ENCODE measurements at regions not wholly inside any gene's neighbourhood (a gene's known extent, or its start where the extent isn't known, plus 50 kb on each side); places are given as distances from the start of the nearest gene placed in this dataset.

DNA sequence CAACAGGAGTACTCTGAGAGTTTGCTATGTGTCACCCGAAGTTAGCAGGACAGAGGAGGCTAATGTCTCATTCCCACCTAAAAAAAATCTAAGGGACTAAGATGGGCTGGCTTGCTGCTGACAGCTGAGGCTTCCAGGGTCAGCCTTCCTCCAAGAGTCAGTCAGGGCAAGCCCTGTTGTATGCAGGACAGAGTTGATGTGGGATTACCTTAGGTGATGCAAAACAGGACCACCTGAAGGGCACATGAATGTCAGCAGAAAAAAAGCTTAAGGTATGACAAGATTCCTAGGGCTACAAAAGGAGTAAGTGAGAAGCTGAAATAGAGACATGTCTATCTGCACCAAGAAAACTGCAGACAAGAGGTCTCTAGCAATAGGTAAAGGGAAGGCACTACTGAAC lies 151.5 kb downstream of the NHLRC3 start:
- 0% methylated on average over 1 of the region's 1 CpG for WGBS (ENCODE audit: insufficient coverage, low coverage, missing lambda C conversion rate)
- Histone ChIP-seq H3K36me3 (ENCODE audit: control insufficient read depth, insufficient read depth, low read length) (no peaks in the 10 kb centered on the region), H3K4me1 (replicated peaks in 1 of 2; ENCODE audit: control insufficient read depth in 2 of 2, insufficient read depth in 2 of 2, low read length in 2 of 2) (no peaks in the 10 kb centered on the region), H3K27ac (ENCODE audit: extremely low read depth, low read depth, low read length) (no peak overlapping the region), H3K4me3 (no peak overlapping the region), H3K9me3 (replicated peaks; ENCODE audit: control insufficient read depth, insufficient read depth, low read depth, low read length) (no peaks in the 10 kb centered on the region), H4K20me1 (replicated peaks; ENCODE audit: control insufficient read depth, insufficient read depth, low read length) (no peaks in the 10 kb centered on the region), H3K9me1 (ENCODE audit: control insufficient read depth, insufficient read depth, low read length) (no peaks in the 10 kb centered on the region), H3K27me3 (ENCODE audit: control insufficient read depth in 2 of 2, insufficient read depth in 2 of 2, low read length in 2 of 2) (no peaks in the 10 kb centered on the region), H3K4me2 (ENCODE audit: insufficient read depth, low read length) (no peak overlapping the region), H3K79me2 (ENCODE audit: control insufficient read depth, insufficient read depth, low read length) (no peaks in the 10 kb centered on the region), H3K9ac (ENCODE audit: insufficient read depth in 1 of 2, low read depth in 2 of 2, low read length in 2 of 2) (no peak overlapping the region), H2AFZ (ENCODE audit: low read depth, low read length) (no peak overlapping the region)
- ATAC-seq, result no peak
- no peak for DNase-seq (ENCODE audit: extremely low read depth in 1 of 4, low spot score in 3 of 4)
- FAIRE-seq, result no peak
- ChIA-PET CTCF (ENCODE audit: low intra/inter-chr PET ratio) (no interaction called here), POLR2A (no interaction called here)
- no TSS peak for BruUV-seq (replicated peaks)
- in situ Hi-C loops (cut with MboI), result no loop called here
- intact Hi-C loops (cut with micrococcal nuclease), result no loop called here
- TF ChIP-seq SP1 (CRISPR knock-in tag; IDR thresholded peaks at IDR 0.05), result no peak
- no peak for TF ChIP-seq GTF2F1 (IDR thresholded peaks at IDR 0.05; ENCODE audit: low read depth, low read length)
- TF ChIP-seq RUNX1 (IDR thresholded peaks at IDR 0.05; ENCODE audit: low read depth), result no peak
- TF ChIP-seq ZNF197 (CRISPR knock-in tag; IDR thresholded peaks at IDR 0.05; ENCODE audit: low read depth), result no peak
- TF ChIP-seq, protein P1, sequence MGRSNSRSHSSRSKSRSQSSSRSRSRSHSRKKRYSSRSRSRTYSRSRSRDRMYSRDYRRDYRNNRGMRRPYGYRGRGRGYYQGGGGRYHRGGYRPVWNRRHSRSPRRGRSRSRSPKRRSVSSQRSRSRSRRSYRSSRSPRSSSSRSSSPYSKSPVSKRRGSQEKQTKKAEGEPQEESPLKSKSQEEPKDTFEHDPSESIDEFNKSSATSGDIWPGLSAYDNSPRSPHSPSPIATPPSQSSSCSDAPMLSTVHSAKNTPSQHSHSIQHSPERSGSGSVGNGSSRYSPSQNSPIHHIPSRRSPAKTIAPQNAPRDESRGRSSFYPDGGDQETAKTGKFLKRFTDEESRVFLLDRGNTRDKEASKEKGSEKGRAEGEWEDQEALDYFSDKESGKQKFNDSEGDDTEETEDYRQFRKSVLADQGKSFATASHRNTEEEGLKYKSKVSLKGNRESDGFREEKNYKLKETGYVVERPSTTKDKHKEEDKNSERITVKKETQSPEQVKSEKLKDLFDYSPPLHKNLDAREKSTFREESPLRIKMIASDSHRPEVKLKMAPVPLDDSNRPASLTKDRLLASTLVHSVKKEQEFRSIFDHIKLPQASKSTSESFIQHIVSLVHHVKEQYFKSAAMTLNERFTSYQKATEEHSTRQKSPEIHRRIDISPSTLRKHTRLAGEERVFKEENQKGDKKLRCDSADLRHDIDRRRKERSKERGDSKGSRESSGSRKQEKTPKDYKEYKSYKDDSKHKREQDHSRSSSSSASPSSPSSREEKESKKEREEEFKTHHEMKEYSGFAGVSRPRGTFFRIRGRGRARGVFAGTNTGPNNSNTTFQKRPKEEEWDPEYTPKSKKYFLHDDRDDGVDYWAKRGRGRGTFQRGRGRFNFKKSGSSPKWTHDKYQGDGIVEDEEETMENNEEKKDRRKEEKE (IDR thresholded peaks at IDR 0.05; ENCODE audit: borderline replicate concordance in 1 of 2, control insufficient read depth in 1 of 2, low read depth in 2 of 2, low read length in 1 of 2), result no peak
- TF ChIP-seq, protein P2, sequence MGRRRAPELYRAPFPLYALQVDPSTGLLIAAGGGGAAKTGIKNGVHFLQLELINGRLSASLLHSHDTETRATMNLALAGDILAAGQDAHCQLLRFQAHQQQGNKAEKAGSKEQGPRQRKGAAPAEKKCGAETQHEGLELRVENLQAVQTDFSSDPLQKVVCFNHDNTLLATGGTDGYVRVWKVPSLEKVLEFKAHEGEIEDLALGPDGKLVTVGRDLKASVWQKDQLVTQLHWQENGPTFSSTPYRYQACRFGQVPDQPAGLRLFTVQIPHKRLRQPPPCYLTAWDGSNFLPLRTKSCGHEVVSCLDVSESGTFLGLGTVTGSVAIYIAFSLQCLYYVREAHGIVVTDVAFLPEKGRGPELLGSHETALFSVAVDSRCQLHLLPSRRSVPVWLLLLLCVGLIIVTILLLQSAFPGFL (CRISPR knock-in tag; IDR thresholded peaks at IDR 0.05), result no peak
- no peak for TF ChIP-seq HDGF (IDR thresholded peaks at IDR 0.05)
- no peak for TF ChIP-seq HNRNPUL1 (IDR thresholded peaks at IDR 0.05; ENCODE audit: low read length)
- no peak for TF ChIP-seq SRF (CRISPR knock-in tag; IDR thresholded peaks at IDR 0.05)
- TF ChIP-seq GTF2E2 (tag; IDR thresholded peaks at IDR 0.05), result no peak
- TF ChIP-seq JUNB (CRISPR knock-in tag; conservative IDR thresholded peaks at IDR 0.05), result no peak
- TF ChIP-seq PHF20 (IDR thresholded peaks at IDR 0.05; ENCODE audit: partially characterized antibody), result no peak
- TF ChIP-seq, protein P3, sequence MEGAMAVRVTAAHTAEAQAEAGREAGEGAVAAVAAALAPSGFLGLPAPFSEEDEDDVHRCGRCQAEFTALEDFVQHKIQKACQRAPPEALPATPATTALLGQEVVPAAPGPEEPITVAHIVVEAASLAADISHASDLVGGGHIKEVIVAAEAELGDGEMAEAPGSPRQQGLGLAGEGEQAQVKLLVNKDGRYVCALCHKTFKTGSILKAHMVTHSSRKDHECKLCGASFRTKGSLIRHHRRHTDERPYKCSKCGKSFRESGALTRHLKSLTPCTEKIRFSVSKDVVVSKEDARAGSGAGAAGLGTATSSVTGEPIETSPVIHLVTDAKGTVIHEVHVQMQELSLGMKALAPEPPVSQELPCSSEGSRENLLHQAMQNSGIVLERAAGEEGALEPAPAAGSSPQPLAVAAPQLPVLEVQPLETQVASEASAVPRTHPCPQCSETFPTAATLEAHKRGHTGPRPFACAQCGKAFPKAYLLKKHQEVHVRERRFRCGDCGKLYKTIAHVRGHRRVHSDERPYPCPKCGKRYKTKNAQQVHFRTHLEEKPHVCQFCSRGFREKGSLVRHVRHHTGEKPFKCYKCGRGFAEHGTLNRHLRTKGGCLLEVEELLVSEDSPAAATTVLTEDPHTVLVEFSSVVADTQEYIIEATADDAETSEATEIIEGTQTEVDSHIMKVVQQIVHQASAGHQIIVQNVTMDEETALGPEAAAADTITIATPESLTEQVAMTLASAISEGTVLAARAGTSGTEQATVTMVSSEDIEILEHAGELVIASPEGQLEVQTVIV (CRISPR knock-in tag; IDR thresholded peaks at IDR 0.05; ENCODE audit: borderline replicate concordance), result no peak
- TF ChIP-seq NFIX (CRISPR knock-in tag; IDR thresholded peaks at IDR 0.05; ENCODE audit: low read depth), result no peak
- no peak for TF ChIP-seq HEY1 (CRISPR knock-in tag; IDR thresholded peaks at IDR 0.05; ENCODE audit: borderline replicate concordance)
- no peak for TF ChIP-seq SRSF9 (IDR thresholded peaks at IDR 0.05; ENCODE audit: borderline replicate concordance, low read depth, low read length)
- TF ChIP-seq SIN3A (IDR thresholded peaks at IDR 0.05; ENCODE audit: borderline replicate concordance in 2 of 2, control insufficient read depth in 1 of 2, low read depth in 2 of 2, low read length in 2 of 2), result no peak
- no peak for TF ChIP-seq PHF21A (IDR thresholded peaks at IDR 0.05; ENCODE audit: borderline replicate concordance, low read depth)
